CD4-positive, alpha-beta T cell treated with Interferon alpha-2 for 1 hour (primary cell): ENCODE measurements at regions not wholly inside any gene's neighbourhood (a gene's known extent, or its start where the extent isn't known, plus 50 kb on each side); places are given as distances from the start of the nearest gene placed in this dataset.
"Not testable (repeated sequence)": the region's sequence is repeated elsewhere in the genome, so short reads cannot be mapped to it uniquely, and the experiment has no call there.

Experiments used
- DNase-seq, 2 donors: peaks; one replicate each; pipeline ENCODE4 v3.0.0-alpha.2; 2020 to 2022

DNA sequence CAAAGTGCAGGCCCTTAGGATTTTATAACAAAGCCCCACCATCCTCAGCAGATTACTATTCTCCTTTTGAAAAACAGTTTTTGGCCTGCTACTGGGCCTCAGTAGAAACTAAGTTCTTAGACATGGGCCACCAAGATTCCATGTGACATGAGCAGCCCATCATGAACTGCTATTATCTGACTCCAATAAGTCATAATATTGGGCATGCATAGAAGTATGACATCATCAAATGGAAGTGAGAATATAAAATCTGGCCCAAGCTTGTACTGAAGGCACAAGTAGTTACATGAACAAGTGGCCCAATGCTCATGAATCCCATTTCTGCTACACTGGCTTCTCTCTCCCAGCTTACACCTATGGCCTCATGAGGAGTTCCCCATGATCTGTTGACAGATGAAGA is 404.8 kb downstream of the EPHA5 start:
- no peak for DNase-seq

DNA sequence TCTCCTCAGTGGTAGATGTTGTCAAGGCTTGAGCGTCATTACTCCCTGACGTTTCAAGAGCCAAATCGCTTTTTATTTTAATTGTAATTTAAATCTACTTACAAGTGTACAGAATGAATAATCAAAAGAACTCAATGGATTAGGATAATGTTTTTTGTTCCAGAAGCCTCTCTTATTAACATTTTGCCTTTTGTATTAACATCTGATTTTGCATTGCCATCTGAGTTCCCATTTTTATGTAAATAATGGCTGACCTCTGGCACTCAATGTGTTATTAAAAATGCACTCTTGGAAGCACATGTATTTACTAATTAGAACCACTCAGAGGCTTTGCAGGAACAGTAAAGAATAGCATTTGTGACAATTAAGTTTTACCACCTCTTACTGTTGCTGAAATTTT is 411.0 kb downstream of the EPHA5 start:
- DNase-seq = no peak

DNA sequence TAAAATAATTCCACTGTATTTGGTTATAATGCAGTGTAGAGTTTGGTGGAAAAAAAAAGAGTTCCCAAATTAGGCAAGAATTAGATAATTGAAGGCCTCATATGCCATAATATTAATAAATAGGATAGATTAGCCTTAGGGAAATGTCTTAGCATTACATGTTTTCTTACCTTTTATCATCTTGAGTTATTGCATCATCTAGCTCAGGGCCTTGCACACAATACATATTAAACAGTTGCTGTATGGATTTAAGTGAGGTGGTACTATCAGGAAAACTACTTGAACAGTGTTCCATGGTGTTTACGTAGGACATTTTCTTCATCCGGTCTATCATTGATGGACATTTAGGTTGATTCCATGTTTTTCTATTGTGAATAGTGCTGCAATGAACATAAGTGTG is 419.4 kb downstream of the EPHA5 start:
- DNase-seq = no peak

DNA sequence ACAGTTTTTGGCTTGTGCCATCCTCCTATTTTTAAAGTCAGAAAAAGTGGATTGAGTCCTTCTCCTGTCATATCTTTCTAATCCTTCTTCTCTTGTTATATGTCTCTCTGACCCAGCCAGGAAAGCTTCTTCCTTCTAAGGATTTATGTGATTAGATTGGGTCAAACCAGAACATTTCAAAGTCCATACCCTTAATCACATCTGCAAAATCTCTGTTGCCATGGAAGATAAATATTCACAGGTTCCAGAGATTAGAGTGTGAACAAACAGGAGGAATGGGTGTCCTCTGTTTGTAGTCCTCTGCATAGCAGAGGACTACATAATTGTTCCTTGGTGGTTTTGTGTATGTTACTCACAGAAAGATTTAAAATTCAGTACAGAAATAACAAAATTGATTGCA is 421.2 kb downstream of the EPHA5 start:
- DNase-seq = no peak

DNA sequence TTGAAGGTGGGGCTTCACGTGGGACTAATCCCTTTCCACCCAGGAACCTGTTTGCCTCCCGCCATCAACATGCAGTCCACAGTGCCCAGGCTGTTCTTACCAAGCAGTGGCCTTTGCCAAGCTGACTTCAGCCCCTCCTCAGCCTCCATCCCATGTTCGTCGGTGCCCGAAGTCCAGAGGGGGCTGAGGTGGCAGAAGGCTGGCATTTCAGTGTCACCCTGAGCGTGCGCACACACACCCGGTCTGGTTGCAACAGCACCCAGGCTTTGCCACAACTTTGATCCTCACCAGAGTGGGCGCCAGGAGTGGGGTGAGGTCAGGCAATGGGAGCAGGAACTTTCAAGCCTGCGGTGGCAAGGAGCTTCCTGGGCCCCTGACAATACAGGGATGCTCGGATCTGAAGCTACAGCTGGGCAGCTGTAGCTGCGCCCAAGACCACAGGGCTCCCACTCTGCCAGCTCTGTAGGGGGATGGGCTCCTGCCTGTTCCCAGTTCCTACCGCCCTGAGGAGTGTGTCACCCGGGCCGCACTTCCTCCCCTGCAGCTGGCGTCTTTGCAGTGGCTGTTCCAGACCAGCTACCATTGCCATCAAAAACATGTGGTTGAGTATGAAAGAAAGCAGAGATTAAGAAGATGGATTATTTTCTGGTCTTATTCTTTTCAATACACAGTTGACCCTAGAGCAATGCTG is 428.0 kb downstream of the EPHA5 start:
- DNase-seq = no peak

DNA sequence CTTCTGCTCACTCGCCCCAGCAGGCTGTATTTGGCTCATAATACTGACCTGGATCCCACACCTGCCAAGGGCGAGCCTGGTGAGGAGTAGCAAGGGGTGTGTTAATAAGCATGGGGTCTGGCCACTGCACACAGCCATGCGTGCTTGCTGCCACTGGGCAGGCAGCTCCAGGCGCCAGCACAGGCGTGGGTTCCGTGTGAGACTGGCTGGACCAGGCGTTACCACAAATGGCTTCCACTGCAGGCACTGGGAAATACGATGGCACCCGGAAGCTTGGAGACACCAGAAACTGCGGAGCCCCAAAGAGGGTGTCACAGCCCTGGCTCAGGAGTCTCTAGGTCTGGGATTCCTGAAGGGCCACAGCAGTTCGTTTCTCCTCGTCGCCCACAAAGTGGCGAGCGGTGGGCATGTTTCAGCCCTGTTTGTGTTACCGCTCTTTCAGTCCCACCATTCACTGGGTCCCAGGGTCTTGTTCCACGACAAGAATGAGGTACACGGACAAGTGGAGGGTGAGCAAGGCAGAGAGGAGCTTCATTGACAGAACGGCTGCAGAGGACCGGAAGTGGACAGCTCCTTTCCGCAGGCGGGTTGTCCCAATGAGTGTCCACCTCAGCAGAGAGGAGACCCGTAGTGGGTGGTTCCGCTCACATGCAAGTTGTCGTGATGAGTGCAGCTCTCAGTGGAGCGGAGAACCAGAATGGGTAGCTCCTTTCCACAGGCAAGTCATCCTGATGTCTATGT is 428.9 kb downstream of the EPHA5 start:
- no peak for DNase-seq

DNA sequence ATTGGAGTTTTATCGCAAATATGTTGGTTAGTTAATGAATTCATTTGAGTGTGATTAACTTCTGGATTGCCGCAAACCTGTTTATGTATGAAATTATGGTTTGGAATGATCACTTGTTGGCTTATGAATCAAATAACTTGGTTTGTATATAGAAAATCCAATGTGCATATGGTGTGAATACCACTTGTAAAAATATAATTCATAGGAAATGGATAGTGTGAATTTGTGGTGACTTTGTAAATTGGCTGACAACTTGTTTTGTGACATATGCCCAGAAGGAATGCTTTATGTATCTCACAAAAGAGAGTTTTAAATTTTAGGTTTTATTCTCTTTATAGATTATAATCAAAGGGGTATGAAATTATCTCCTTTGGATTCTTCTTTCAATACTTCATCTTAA is 436.2 kb downstream of the EPHA5 start:
- DNase-seq = no peak

DNA sequence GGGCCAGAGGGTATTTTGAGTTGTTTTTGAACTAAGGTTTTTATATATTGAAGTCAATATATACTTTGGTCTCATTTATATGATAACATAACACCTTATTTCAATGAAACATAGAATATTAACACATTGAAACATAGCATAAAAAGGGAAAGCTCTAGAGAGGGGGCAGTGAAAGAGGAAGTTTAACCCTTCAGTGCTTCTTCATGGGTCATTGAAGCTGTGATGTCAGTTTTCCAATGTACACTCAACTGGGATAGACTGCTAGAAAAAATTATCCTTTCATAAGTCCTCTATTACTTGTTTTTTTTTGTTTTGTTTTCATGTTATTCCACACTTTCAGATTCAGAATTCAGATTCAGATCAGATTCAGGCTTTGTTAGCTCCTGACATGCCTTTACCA is 442.7 kb downstream of the EPHA5 start:
- DNase-seq = no peak

DNA sequence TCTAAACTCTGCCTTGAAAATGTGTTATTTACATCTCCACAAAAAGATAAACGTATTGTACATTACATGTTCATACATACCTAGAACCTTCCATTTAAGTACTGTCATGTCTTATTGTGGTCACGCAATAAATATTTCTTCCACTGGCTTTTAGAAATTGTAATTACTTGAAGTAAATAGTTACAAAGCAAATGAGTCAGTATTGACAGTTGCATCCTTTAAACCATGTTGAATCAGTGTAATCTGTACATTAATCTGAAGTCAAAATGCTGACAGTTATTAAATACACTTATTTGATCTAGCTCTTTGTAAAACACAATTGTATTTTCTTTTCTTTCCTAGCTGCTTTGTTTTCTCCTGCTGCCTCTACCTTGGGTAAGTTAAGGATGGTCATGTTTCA is 446.7 kb downstream of the EPHA5 start:
- DNase-seq = no peak

DNA sequence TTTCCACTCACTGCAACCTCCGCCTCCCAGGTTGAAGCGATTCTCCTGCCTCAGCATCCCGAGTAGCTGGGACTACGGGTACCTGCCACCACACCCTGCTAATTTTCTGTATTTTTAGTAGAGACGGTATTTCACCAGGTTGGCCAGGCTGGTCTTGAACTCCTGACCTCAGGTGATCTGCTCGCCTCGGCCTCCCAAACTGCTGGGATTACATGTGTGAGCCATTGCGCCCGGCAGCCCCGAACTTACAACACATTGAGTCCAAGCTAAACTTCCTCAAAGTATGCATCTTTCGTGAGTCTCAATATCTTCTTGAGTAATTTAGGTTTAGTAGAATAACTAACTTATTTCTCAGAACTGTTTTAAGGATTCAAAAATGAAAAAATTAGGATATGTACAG is 447.2 kb downstream of the EPHA5 start:
- not testable (repeated sequence) for DNase-seq

DNA sequence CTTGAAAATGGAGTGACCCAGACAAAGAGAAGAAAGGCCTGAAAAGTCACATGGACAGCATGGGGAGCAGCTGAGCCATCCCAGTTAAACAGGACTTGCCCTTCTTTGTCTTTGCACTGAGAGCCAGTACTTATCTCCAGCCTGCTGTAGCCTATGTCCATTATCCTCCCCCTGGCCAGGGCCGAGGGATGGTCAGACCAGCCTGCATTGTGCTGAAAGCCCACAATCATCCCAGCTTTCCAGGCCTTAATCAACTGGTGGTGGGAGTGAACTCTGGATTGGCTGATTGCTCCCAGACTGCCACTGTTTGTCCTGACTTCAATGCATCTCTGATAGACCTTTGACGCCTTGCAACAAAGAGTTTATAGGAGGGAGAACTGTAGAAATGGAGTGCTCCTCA is 453.1 kb downstream of the EPHA5 start:
- no peak for DNase-seq

DNA sequence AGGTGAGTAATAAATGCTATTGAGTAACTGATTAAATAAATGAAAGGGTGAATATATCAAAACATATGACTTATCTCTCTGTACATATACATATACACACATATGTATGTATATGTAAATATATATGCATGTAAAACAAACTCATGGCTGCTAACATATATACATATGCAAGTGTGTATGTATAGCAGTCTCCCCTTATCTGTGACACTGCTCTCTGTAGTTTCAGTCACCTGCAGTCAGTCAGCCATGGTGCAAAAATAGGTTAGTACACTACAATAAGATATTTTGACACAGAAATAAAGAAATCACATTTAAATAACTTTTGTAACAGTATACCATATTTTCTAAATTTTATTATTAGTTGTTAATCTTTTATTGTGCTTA is 467.4 kb downstream of the EPHA5 start:
- DNase-seq = no peak

DNA sequence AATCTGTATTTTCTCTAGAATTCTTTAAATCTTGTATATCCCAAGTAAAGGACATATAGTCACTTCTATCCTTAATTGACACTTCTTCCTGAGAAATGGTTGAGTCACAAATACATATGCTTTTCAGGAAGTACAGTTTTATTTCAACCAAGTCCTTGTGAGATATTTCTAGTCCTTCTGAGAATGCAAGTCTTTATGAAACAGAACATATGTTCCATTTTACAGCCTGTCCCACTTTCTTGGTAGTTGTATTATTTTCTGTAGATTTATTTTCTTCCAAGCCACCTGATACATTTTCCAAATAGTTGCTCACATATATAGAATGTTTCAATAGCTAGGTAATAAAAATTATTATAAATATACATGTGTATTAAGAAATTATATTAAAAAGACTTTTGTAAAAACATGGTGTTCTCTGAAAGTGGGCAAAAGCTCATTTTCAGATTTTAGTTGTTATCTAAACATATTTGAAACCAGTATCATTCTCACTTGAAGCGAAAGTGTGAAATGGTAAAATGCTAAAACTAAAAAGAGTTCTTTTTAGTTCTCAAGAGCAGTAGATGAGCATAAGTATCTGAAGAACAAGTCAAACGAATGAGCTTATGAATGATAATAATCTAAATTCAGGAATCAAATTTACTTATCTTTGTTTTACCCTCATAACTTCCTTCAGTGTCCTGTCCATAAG is 468.0 kb downstream of the EPHA5 start:
- DNase-seq = no peak

DNA sequence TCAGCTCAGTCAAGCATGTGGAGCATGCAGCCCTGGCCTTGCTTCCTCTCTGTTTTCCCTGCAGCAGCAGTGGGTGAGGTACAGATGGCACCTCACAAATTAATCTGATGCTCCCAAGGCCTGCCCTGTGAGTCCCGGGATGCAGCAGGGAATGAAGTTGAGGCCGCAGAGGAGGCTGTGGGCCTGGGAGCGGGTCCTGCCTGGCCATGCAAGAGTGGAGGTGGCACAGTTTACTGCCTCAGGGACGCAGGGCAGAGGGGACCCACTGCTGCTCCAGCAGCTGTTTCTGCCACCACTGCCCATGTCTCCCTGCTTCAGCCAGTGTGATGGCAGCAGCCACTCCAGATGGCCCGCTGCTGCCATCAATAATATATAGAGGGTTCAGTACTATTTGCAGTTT is 474.6 kb downstream of the EPHA5 start:
- DNase-seq = no peak

DNA sequence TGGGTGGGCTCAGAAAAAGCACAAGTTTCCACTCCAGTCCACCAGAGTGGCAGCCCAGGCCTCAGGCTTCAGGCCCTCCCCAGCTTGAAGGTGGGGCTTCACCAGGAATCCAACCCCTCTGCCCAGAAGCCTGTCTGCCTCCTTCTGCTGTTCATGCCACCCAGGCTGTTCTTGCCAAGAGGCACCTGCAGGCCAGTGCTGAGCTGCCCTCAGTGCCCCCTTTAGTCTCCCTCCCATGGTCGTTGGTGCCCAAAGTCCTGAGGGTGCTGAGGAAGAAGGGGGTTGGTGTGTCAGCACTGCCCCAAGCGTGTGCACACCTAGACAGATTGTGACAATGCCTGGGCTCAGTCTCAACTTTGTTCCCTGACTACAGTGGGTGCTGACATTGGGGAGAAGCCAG is 475.3 kb downstream of the EPHA5 start:
- DNase-seq = no peak

DNA sequence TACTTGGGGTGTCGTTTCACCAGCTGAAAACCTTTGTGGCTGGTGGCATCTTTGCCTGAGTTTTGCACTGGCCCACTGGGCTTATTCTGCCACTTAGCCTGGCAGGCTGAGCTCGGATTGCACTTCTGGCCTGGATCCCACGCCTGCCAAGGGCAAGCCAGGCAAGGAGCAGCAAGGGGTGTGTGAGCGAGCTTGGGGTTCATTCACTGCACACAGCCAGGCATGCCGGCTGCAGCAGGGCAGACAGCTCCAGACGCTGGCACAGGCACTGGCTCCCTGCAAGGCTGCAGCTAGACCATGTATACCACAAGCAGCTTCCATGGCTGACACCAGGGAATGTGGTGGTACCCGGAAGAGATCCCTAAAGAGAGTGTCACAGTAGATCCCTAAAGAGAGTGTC is 476.3 kb downstream of the EPHA5 start:
- DNase-seq = no peak

DNA sequence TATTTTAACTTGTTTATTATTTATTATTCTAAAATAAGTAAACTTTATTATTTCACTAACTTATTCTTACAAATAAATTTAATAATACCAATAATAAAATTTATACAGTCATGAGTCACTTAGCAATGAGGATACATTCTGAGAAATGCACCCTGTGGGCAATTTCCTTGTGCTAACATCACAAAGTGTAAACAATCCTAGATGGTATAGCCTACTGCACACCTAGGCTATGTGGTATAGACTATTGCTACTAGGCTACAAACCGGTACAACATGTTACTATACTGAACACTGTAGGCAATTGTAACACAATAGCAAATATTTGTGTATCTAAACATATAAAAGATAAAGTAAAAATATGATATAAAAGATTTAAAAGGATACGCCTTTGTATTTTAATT is 479.5 kb downstream of the EPHA5 start:
- no peak for DNase-seq

DNA sequence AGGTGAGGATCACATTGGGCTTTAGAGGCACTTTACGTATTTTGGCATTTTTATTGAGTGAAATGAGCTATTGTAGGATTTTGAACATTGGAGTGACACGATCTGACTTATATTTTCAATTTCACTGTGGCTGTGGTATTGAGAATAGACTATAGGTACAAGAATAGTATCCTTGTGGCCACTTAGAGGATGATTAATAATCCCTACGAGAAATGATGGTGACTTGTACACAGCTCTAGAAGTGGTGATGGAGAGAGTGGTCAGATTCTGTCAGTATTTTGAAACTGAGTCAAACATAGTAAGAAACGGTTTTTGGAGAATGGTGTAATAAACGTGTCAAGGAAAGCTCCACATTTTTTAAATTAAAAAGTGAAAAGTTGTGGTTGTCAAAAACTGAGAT is 494.7 kb downstream of the EPHA5 start:
- no peak for DNase-seq

DNA sequence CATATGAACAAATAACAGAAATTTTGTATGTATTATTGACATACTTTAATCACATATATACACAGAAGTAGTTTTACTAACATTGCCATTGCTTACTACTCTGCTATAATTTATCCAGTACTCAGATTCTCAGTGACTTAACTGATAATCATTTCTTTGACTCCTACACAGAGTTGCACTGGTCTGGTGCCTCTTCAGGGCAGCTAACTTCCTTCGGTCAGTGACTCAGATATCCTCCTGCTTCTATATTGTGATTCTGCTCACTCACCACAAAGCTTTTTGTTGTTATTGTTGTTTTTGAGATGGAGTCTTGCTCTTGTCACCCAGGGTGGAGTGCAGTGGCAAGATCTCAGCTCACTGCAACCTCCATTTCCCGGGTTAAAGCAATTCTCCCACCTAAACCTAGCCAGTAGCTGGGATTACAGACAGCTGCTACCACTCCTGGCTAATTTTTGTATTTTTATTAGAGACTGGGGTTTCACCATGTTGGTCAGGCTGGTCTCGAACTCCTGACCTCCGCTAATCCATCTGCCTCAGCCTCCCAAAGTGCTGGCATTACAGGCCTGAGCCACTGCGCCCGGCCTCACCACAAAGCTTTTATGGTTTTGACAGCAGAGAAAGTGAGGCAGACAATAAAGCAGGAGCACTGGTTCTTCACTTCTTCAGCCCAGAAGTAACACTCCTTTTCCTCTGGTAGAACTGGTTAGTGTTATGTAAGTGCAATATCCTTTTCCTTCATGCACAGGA is 499.3 kb downstream of the EPHA5 start:
- DNase-seq = no peak

DNA sequence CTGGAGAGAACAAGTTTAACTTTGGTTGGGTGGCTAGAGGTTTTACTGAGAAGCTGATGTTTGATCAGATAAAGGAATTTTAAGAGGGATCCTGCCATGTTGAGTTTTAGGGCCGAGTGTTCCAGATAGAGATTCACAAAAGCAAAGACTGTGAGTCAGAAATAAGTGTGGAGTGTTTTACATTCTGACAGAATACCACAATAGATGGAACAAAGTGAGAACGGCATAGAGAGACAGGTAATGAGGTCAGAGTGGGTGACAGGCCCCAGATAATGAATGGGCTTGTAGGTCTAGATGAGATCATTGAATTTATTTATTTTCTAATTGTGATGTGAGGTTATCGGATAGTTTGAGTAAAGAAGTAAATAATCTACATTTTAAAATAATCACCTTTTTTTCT is 502.6 kb downstream of the EPHA5 start:
- DNase-seq = no peak

DNA sequence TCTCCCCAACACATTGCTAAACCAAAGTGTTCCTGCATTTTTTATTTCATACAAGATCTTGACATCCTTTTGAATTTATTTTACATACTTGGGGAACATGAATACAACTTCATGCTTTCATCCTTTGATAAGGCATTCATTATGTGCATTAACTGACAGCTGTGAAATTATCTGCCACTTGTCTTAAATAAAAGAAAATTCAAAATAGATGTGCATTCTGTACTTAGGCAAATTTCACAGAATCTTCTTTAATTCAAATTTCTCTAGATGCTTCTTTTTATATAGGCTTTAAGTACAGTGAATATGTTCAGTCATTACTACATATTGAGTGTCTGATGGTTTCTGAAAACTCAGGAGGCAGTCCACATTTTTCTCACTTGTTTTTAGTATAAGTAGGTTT is 518.1 kb downstream of the EPHA5 start:
- no peak for DNase-seq

DNA sequence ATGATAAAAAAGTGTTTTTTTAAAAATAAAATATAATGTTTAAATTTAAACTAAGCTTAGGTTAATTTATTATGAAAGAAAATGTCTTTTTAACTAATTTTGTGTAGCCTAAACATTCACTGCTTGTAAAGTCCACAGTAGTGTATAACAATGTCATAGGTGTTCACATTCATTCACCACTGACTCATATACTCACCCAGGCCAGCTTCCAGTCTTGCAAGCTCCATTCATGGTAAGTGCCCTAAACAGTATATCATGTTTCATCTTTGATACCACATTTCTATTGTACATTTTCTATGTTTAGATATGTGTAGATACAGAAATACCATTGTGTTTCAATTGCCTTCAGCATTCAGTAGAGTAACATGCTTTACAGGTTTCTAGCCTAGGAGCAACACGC is 530.3 kb downstream of the EPHA5 start:
- no peak for DNase-seq

DNA sequence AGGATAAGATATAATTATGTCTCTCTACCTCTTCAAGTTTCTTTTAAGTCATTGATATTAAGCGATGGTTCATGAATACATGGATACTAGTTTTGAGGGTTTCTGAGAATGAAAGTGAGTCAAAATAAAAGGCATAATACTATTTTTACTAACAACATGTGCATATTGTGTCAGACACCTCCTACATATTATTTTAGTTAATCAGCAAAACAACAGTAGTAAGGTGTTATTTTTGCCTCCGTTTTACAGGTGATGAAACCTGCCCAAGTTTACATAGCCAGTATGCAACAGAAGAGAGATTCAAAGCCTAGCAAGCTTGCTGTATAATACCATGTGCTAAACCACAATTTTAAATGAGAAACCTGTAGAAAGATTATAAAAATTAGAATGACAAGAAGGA is 544.1 kb downstream of the EPHA5 start:
- no peak for DNase-seq

DNA sequence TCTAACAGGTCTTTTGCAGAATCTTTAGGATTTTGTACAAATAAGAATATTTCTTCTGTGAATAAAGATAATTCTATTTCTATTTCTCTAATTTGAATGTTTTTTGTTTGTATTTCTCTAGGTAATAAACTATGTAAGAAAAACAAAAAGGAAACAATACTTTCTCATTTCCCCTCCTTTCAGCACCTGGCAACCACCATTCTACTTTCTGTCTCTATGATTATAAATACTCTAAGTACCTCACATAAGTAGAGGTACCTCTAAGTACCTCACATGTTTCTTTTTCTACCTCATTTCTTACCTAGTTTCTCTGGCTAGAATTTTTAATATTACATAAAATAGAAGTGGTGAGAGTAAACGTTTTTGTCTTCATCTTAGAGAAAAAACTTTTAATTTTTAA is 550.0 kb downstream of the EPHA5 start:
- no peak for DNase-seq
